Loucy (cell line): ENCODE measurements at regions not wholly inside any gene's neighbourhood (a gene's known extent, or its start where the extent isn't known, plus 50 kb on each side); places are given as distances from the start of the nearest gene placed in this dataset.

Source experiments
- EZH2phosphoT487 ChIP-seq: fragments of 200-600 bp; IDR thresholded peaks from 2 replicates; pipeline ENCODE4 v1.6.1; 2018; ENCODE audit warnings: antibody characterized with exemption, mild to moderate bottlenecking, moderate library complexity, borderline replicate concordance
- TF ChIP-seq, protein P1 (sequence below): fragments of 200-600 bp; sonication (generic); conservative IDR thresholded peaks from 2 replicates; pipeline ENCODE4 v1.5.1; 2014; ENCODE audit warnings: mild to moderate bottlenecking, antibody characterized with exemption, low read length

DNA sequence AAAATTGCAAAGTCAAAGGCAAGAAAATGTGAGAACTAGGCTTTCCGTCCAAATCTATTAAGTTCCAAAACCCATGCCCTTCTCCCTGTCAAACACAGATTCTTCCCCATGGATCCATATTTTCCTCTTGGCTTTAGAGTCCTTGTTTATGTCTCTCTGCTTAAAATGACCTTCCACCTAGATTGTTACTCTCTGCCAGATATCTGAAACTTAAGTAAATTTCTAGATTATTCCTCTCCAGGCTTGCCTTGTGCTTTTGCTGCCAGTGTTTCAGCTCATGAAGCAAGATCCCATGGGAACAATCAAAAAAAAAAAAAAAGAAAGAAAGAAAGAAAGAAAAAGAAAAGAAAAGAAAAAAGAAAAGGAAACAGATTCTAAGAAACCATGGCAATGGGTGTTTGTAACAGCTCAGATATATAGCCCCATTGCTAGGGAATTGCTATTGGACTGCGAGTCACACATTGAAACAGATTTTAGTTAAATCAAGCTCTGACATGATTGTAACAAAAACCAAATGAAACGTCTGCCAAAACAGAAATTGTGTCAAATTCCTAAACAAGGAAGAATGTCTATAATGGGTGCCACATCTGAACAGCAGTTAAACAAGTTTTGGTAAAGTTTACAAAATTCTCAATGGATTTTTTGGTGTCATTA lies 660.7 kb upstream of the CNTNAP5 start:
- TF ChIP-seq, protein P1, sequence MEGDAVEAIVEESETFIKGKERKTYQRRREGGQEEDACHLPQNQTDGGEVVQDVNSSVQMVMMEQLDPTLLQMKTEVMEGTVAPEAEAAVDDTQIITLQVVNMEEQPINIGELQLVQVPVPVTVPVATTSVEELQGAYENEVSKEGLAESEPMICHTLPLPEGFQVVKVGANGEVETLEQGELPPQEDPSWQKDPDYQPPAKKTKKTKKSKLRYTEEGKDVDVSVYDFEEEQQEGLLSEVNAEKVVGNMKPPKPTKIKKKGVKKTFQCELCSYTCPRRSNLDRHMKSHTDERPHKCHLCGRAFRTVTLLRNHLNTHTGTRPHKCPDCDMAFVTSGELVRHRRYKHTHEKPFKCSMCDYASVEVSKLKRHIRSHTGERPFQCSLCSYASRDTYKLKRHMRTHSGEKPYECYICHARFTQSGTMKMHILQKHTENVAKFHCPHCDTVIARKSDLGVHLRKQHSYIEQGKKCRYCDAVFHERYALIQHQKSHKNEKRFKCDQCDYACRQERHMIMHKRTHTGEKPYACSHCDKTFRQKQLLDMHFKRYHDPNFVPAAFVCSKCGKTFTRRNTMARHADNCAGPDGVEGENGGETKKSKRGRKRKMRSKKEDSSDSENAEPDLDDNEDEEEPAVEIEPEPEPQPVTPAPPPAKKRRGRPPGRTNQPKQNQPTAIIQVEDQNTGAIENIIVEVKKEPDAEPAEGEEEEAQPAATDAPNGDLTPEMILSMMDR = no peak
- TF ChIP-seq EZH2phosphoT487 = no peak
